ENCODE measurements at regions not wholly inside any gene's neighbourhood (a gene's known extent, or its start where the extent isn't known, plus 50 kb on each side); places are given as distances from the start of the nearest gene placed in this dataset.
"Not testable (repeated sequence)": the region's sequence is repeated elsewhere in the genome, so short reads cannot be mapped to it uniquely, and the experiment has no call there.

- DNase-seq (ENCODE audit: low spot score): no peak
Observed at GRCh38 chr6:79431537-79431933, 105.7 kb downstream of the LCA5 start.

DNA sequence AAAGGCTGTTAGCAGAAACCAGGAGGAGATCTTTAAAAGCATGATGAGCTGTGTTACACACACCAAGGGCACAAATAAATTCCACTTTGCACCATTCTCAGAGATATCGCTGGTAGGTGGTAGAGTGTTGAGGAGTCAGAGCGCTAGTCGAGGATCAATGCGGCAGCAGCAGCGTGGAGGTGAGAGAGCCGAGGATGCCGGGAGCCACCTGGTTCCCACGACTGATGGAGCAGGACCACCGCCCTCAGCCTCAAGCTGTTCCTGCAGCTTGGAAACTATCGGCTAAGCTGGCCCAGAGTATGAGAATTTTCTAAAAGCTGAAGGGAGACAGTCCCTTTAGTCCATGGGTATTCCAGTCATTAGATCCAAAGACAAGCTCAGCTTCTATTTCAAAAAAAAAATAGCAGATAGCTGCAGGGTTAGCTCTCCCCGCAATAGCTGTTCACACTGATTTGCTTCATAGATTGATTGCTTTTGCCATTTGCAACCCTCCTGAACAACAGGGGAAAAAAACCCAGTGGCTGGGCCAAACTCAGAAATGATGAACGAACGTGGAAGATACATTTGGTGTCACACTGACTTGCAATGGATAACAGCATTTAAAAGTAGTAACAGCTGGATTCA lies 106.2 kb downstream of the LCA5 start:
- DNase-seq (ENCODE audit: low spot score): no peak

GRCh38 chr6:79427721-79428120 lies 109.5 kb downstream of the LCA5 start:
- DNase-seq (ENCODE audit: low spot score): no peak

GRCh38 chr6:79426625-79427278 lies 110.5 kb downstream of the LCA5 start:
- no peak for DNase-seq (ENCODE audit: low spot score)

DNA sequence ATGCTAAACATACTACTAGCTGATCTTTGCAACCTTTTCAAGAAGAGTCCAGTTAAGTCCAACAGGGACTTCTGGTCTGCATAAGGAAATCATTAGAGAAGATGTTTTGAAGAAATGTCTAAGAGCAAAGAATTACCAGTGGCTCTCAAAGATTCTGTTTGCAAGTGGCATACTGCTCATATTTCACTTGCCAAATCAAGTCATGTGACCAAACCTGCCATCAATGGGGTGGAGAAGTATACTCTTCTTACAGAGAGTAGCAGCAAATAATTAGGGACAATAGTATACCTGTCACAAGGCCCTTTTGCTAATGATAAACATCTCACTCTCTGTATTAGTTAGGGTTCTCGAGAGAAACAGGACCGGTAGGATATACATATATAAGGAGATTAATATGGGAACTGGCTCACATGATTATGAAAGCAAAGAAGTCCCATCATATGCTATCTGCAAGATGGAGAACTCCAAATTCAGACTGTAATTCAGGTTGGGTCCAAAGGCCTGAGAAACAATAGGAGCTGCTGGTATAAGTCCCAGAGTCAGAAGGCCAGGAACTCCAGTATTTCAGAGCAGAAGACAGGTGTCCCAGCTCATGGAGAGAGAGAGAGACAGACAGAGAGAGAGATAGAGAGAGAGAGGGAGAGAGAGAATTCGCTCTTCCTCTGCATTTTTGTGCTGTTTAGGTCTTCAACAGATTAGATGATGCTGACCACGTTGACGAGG lies 111.5 kb downstream of the LCA5 start:
- no peak for DNase-seq (ENCODE audit: low spot score)

DNA sequence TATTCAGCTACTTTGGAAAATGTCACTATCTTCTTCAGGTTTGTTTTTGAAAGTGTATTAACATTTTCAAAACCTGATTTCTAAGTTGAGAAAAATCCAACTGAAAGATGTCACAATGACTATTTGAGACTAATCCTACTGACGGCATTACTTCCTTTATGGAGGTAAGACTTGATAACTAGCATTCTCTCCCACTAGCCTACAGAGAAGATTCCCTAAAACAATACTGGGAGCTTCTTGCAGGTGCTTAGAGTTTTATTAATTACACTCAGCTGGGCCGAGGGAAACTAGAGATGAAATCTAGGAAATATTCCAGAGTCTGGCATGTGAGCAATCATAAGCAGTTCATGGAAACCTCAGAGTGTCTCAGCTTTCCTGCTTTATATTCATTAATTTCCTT lies 114.0 kb downstream of the LCA5 start:
- DNase-seq (ENCODE audit: low spot score): no peak

DNA sequence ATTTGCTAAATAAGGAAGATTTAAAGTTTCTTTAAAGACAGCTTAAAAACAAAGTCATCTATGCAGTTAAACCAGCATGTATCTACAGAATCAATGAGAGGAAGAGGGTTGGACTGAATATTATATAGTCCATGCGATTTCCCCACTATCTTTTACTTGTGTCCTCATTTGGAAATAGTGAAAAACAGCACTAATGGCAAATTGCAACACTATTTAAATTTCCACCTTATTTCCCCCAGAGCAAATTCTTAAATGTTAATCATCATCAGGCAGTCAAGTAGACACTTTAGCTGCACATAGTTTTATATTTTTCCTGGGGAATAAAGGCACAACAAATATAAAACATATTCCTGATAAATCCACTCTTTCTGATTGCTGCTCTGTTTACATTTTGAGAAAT lies 114.6 kb downstream of the LCA5 start:
- no peak for DNase-seq (ENCODE audit: low spot score)

DNA sequence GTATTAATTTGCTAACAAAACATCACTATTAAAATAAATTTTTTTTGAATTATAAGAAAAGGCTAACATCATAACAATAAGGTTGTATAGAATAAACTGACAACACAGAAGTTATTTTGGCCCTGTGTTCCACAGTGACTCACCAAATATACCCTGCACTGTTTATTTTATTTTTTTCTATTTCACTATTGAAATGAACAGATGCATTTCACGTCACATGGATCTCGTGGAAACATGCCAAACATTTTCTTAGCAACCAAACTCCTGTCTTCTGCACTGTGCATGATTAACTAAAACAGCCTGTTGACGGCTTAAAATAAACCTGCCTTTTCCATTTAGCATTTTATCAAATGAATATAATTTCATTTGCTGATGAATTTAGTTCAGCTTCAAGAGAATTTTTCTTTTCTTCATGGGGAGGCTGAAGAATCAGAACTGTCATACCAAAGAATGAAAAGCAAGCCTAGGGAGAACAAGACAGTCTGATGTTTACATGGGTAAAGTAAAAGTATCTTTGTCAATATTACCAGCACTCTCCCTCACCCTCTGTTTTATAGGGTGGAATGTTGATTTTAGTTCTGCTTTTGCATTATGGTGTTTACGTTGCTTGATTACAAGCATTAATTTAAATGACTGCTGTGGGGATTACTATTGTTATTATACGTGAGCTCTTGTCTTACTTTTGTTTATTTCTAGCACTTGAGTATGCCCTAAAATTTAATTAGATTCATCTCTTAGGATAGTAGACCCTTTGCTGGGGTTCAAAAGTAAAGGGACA lies 115.3 kb downstream of the LCA5 start:
- DNase-seq (ENCODE audit: low spot score): no peak

- DNase-seq (ENCODE audit: low spot score): no peak
Observed at GRCh38 chr6:79421001-79421411, 116.2 kb downstream of the LCA5 start.

DNA sequence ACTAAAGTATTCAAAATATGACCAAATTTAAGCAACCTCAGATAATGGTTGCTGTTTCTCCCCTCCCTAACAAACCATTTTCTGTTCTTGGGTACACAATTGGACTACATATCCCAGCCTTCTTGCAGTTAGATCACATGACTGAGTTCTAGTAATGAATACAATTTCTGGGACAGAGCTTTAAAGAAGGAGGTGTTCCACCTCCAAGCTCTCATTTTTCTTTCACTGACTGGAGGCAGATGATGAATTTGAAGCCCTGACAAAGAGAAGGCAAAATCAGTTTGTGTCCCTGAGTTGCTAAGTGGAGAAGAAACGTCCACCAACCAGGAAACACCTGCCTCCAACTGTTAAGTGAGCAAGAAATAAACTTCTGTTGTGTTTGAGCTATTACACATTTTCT lies 117.2 kb downstream of the LCA5 start:
- DNase-seq (ENCODE audit: low spot score): no peak

- DNase-seq (ENCODE audit: low spot score): no peak
Observed at GRCh38 chr6:79416931-79417330, 120.3 kb downstream of the LCA5 start.

GRCh38 chr6:79413562-79414002 lies 123.6 kb downstream of the LCA5 start:
- no peak for DNase-seq (ENCODE audit: low spot score)

- DNase-seq (ENCODE audit: low spot score): no peak
Observed at GRCh38 chr6:79410806-79411205, 126.4 kb downstream of the LCA5 start.

DNA sequence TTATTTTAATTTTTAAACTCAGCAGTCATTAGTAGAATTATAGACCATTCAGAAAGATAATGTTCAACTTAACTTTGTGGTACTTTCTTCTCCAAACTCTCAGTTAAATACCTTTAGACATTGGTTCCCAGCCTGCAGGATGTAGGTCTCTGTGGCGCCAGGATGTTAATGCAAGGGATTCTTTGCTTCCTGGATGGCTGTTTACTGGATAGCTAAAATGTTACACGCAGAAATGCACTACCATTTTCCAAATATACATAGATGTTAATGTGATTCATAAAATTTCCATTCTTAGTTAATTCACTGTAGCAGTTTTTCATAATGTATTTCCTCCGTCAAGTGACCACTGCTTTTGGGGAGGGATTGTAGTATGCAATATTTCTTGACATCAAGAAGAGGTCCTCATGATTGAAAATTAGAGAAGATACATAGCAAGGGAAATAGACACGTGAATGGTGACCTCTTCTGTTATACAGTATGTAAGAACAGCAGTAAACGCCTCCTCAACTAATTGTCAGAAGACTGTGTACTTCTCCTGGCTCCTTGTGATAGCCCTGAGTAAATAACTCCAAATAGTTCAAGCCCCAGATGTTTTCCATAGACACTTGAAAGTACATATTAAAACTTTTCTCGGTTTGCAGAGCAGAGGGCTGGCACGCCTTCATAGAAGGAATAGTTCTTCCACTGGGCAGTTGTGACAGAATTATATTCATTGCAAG lies 128.8 kb downstream of the LCA5 start:
- DNase-seq (ENCODE audit: low spot score): no peak

GRCh38 chr6:79404677-79405076 lies 132.6 kb downstream of the LCA5 start:
- DNase-seq (ENCODE audit: low spot score): no peak

- DNase-seq (ENCODE audit: low spot score): no peak
Observed at GRCh38 chr6:79404261-79404660, 133.0 kb downstream of the LCA5 start.

DNA sequence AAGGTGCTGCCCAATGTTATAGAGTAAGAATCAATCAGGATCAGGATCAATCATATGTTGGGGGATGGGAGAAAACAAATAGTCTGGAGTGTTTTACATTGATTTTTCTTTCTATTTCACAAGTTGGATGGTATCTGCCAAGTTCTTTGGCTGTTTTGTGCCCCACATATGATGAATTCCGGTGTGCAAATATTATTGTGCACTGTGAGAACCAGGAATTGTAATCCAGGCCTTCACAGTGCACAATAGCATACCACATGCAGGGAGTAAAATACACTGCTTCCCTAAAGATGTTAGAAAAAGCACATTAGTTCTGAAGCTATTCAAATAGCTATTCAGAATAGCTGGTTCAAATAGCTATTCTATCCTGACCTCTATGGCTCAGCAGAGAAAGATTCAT lies 133.7 kb downstream of the LCA5 start:
- DNase-seq (ENCODE audit: low spot score): no peak

- DNase-seq (ENCODE audit: low spot score): no peak
Observed at GRCh38 chr6:79403086-79403485, 134.1 kb downstream of the LCA5 start.

- DNase-seq (ENCODE audit: low spot score): no peak
Observed at GRCh38 chr6:79399499-79399898, 137.7 kb downstream of the LCA5 start.

DNA sequence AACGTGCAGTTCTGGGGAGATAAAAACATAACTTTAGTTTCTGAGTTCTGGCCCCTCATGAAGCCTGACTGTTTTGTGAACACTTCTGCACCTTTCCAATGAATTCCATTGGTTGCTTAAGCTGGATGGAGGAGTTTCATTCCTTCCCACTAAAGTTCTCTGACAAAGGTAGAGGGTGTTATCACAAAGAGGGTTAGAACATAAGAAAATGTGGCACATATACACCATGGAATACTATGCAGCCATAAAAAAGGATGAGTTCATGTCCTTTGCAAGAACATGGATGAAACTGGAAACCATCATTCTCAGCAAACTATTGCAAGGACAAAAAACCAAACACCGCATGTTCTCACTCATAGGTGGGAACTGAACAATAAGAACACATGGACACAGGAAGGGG lies 138.6 kb downstream of the LCA5 start:
- DNase-seq (ENCODE audit: low spot score): not testable (repeated sequence)

GRCh38 chr6:79396625-79397024 lies 140.6 kb downstream of the LCA5 start:
- no peak for DNase-seq (ENCODE audit: low spot score)

DNA sequence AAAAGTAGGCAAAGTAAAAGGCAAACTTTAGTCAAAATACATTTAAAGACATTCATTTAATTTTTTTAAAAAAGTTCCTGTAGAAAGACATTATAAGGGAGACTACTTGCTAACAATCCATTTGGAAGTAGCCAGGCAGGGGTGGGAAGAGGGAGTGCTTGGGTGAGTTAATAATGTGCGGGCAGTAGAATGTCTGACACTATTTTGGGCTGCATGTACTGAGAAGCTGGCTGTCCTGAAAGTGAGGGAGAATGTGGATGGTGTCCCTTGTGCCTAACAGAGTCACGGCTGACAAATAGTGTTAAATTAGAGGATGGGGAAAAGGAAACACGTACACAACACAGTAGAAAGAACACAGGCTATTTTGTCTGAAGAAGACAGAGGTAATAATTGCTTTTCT lies 142.5 kb downstream of the LCA5 start:
- no peak for DNase-seq (ENCODE audit: low spot score)
